HG03520 (cell line): ENCODE measurements at regions not wholly inside any gene's neighbourhood (a gene's known extent, or its start where the extent isn't known, plus 50 kb on each side); places are given as distances from the start of the nearest gene placed in this dataset.
"Not testable (repeated sequence)": the region's sequence is repeated elsewhere in the genome, so short reads cannot be mapped to it uniquely, and the experiment has no call there.

Source experiments
- ATAC-seq: cut with Tn5 transposase; IDR thresholded peaks from one replicate; pipeline ENCODE4 v1.9.1; 2021; ENCODE audit warnings: mild to moderate bottlenecking, moderate library complexity; ENCODE audit not compliant: unreplicated experiment

DNA sequence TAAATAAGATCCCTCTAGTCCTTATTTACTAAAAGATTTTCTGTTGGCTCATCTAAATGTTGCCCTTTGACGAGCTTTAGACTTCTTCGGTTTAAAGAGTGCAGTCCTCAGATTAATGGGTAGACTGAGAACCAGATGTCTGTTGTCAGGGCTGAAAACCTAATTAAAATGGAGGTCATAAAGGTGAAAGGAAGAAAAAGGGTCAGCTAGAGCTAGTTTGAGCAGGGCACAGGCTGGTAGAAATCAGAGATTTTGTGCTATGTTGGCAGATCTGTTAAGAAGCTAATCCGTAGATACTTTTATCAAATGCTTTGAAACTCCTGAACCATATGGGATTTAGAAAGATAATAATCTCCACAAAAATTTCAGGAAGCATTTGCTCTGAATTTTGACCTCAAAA lies 959.0 kb downstream of the PLA2G4A start:
- no peak for ATAC-seq

DNA sequence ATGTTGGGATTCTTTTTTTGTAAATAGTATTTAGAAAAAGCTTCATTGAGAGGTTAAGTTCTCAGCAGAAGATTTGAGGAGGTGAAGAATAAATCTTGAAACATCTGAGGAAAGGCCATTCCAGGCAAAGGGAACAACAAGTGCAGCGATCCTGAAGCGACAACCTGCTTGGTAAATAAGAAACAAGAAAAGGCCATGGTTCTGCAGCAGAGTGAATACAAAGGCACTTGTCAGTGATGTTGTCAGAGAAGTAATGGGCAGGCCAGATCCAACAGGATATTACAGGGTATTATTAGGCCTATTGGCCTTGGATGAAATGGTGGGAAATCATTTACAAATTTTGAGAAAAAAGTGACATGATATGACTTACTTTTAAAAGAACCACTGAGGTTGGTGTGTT lies 960.0 kb downstream of the PLA2G4A start:
- no peak for ATAC-seq

DNA sequence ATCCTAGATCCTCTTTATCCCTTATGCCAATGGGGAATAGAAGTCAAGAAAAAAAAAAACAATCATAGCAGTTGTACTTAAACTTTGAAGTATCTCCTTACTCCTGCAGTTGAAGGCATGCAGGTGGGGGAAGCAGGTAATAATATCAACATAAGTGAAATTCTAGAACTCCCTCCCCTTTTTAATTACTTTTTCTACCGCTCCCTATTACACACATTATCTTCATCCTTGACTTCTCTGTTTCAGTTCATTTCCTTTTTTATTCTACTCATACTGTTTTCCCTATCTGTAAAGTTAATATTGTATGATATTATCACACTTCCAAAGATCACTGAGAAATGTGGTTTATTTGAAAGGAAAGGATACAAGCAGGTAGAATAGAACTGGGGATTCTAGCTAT lies 962.0 kb downstream of the PLA2G4A start:
- ATAC-seq = no peak

DNA sequence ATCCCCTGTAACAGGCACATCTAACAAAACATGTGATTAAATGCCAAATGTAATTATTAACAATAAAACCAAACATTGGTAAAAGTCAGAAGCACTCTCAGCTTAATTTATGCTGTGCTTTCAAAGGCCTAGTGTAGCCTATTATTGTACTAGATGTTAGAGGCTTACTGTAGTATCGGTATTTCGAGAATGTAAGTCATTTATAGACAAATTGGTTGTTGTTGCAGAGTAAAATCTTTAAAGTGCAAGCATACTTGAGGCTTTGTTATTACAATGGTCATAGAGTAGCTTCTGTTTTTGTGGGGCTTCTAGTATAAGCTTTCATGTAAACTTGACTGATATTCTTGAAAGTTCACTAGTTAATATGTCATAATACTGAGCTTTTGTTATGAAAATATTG lies 965.8 kb downstream of the PLA2G4A start:
- no peak for ATAC-seq

DNA sequence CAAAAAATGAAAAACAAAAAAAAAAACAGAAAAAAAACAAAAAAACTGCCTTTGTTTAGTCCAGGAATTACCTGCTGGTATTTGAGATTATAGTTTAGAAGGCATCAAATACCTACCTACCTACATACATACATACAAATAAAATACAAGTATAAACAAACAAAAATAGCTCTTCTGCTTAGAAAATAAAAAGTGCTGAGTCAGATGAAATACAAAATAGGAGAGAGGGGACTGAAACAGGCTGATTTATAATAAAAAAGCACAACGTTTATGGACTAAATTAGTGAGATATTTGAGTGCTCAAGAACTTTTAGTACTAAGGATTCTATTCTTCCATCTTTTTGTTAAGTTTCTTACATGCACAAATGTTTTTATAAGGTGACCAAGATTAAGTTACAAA lies 980.8 kb downstream of the PLA2G4A start:
- ATAC-seq = no peak

DNA sequence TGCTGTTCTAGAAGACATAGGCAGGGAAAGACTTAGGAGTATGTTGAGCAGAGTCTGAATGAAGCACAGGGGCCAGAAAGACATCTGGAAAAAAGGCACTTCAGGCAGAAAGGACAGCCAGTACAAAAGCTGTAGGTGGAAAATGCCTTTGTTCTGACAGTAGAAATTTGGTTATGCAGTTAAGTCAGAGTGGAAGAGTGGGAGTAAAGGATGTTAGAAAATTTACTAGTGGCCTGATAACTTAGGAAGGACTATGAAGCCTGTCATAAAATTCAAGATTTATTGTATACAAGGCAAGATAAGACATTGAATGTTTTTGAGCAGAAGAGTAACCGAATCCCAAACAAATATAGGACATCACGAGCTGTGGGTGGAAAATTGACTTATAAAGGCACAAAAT lies 987.9 kb downstream of the PLA2G4A start:
- ATAC-seq = no peak

DNA sequence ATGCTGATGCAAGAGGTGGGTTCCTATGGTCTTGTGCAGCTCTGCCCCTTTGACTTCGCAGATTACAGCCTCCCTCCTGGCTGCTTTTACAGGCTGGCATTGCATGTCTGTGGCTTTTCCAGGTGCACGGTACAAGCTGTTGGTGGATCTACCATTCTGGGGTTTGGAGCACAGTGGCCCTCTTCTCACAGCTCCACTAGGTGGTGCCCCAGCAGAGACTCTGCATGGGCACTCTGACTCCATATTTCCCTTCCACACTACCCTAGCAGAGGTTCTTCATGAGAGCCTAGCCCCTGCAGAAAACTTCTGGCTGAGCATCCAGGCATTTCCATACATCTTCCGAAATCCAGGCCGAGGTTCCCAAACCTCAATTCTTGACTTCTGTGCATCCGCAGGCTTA lies 989.0 kb downstream of the PLA2G4A start:
- no peak for ATAC-seq

DNA sequence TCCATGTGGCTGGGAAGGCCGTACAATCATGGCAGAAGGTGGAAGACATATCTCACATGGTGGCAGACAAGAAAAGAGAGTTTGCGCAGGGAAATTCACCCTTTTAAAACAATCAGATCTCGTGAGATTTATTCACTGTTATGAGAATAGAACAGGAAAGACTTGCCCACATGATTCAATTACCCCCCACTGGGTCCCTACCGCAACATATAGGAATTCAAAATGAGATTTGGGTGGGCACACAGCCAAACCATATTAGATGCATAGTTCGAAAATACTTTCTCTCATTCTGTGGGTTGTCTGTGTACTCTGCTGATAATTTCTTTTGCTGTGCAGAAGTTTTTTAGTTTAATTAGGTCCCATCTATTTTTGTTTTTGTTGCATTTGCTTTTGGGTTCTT lies 990.3 kb downstream of the PLA2G4A start:
- no peak for ATAC-seq

DNA sequence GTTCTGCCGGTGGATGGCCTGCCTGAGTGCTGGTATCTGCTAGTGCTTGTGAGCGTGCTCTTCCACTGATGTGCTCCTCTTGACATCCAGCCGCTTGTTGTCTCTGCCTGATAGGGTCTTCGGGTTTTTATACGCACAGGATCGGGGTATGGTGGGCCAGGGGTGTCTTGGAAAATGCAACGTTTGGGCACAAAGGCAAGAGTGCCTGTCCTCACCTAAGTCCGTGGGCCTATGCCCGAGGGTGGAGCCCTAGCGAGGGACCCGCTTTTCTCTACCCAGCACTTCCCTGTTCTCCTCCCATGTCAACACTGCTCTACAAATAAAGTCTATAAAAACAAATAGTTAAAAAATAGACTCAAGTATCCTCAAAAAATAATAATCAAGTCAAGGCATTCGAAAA lies 1007.8 kb downstream of the PLA2G4A start:
- no peak for ATAC-seq

DNA sequence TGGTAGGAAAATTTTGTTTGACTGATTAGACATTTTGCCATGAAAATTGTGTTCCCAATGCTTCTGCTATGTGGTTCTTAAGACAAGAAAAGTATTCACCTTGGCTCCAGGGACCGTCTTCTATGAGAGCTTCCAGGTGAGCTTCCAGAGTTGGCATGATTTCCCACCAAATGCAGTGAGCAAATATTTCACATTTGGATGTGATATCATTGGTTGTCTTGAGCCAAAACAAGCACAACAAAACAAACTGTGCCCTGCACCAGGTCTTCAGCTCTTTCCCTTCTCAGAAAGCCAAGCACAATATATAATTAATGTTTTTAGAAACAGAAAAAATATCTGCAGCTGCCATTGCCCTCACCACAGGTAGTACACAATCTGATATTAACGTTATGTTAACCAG lies 1009.0 kb downstream of the PLA2G4A start:
- no peak for ATAC-seq

DNA sequence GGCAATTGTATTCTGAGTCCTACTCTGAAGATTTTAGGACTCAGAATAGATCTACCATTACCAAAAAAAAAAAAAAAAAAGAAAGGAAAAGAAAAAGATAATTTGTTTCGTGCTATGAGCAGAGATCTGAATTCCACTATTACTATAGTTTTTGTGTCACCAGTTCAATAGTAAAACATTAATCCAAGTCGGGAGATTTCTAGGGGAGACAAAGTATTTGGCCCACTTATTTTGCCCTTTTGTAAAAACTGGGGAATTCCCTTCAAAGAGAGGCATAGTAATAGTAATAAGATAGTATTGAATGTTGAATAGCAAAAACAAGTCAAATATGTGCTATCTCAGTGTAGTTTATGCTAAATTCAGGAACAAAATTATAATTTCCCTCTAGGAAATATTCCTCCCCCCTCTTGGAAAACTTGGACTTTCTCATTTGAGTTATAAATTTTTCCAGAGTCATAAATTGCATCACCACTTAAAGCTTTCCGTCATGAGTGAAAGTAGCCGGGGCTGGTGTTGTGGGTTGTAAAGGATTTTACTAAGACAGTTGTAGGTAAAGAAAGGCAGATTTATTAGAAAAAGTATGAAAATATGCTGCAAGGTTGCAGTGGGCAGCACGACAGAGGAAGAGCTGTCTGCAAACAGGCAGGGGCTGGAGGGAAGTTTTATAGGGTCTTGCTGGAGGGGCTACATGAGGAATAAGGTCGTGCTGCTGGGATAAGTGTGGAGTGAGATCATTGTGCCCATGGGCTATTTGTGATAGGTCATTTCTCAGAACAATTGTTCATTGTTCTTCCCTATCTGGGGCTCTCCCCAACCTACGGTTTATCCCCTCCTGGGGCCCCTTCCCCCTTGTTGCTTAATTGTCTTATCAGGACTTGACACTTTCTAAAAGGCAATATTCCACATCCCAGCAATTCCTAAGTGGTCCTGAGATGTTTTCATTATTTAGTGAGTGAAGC lies 1009.9 kb downstream of the PLA2G4A start:
- no peak for ATAC-seq

DNA sequence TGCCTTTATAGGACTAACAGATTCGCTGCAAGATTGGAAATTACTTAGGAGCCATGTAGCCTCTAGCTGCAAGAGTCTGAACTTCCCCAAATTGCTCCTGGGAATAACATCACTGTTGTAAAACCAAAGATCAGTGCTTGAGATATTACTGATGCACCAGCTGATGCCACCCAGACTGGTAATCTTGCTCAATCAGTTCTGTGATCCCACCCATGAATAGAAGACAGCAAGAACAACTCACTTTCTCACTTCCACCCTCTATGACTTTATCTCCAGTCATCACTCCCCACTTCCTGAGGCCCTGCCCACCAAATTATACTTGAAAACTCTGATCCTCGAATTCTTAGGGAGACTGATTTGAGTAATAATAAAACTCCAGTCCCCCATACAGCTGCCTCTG lies 1011.1 kb downstream of the PLA2G4A start:
- no peak for ATAC-seq

DNA sequence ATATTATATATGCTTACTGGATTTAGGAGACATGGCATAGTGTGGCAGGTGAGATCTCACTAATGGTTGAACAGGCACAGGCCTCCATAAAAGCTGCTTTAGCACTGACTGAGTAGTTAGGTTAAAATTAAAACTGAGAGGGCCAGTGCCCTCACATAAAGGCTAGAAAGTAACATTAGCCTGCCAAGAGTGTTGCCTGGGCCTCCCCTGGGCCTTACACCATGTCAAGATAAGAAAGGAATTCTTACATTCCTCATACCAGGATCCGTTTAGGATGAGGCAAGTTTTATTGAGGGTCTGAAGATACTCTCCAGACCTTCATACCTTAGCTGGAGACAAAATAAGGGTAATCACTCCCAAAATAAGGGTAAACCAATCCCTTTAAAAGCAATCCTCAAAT lies 1011.8 kb downstream of the PLA2G4A start:
- ATAC-seq = no peak

DNA sequence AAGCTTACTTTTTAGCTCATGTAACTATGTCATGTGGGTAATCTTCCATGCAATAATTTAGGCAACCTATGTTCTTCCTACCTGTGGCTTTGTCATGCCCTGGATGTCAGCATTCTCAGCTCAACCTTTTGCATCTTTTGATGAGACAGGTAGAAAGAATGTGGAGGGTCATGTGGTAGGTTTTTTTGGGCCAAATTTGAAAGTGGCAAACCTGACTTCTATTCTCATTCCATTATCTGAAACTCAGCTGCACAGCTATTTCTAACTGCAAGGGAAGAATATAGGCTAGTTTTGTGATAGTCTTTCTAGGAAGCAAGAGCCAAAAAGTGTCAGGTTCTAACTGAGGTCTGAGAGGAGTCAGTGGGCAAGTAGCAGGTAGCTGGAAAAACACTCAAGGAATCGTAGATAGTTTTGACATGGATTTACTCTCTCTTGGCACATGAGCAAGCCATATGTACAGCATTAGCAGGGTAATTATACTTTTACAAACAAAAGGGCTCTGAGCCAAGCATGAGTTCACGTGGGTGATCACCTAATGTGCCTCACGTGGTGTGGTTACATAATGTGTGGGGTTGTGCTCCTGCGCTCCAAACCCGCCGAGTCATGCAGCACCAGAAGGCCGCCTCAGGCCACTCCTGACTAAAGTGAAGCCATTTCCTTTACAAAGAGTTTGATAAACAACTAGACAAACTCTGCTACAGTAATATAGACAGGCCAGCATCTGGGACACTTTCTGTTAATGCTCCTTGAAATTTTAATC lies 1013.8 kb downstream of the PLA2G4A start:
- ATAC-seq = no peak

DNA sequence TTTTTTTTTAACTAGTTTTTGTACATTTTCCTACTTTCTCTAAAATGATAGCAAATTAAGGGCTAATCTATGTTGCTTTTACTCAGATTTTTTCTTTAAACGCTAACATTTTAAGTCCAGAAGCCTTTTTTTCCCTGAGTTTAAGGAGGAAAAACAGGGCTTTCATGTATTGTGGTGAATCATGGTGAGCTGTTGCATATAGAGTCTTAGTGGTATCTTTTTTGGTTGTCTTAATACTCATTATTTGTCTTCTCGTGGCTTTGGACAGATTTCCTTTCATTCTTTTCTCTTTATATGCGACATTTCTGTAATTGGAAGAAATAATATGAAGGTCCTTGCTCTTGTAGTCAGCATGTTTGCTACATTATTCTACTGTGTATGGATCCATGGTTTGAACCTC lies 1015.6 kb downstream of the PLA2G4A start:
- no peak for ATAC-seq

DNA sequence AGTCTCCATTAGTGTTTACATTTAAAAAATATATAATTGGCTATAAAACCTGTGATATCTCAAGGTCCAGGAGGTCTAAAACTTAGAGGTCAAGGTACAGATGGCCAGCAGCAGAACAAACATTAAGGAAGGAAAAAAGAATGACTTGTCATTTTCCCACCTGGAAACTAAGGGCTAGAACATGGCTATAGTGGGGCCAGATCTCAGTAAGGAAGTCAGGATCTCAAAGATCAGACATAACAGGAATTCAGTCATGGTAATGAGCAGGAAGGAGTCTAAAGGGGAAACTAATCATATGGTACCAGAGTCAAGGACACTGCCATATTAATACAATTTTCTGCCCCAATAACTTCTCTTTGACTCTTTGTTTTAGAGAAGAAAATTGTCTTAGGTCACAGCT lies 1018.8 kb downstream of the PLA2G4A start:
- no peak for ATAC-seq

DNA sequence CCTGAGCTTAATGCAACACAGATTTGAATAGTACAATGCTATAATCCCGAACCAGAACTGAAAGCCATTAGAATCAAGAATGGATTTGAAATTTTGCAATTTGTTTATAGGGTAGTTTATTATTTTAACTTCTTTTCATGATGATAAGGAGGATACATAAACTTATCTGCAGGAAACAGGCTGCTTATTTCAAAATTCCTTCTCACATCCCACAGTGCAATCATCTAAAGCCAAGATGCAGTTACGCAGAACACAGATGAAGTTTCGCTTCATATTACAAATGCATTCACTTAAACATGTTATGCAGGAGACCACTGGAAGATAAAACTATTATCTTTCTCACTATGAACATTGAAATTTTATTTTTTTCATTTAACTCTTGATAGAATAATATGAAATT lies 1019.6 kb downstream of the PLA2G4A start:
- no peak for ATAC-seq

DNA sequence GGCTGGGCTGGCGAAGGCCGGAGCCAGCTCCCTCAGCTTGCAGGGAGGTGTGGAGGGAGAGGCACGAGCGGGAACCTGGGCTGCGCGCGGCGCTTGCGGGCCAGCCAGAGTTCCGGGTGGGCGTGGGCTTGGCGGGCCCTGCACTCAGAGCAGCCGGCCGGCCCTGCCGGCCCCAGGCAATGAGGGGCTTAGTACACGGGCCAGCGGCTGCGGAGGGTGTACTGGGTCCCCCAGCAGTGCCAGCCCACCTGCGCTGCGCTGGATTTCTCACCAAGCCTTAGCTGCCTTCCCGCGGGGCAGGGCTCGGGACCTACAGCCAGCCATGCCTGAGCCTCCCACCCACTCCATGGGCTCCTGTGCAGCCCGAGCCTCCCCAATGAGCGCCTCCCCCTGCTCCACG lies 1021.4 kb downstream of the PLA2G4A start:
- not testable (repeated sequence) for ATAC-seq

DNA sequence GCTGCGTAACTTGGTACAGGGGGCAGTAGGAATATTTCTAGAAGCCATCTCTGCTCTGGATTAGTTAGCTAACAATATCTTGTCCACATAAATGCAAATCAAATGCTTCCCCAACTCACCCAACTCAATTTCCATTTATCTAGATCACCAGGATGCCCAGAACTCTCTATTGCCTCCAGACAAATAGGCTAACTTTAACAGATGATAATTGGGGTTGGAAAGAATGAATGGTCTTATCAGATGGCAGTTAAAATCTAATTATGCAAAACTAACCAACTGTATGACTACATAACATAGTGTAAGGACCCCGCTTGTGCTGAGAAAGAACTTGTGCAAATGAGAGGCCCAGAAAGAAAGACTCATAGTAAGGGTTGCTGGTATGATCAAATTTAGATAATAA lies 1024.8 kb downstream of the PLA2G4A start:
- no peak for ATAC-seq

DNA sequence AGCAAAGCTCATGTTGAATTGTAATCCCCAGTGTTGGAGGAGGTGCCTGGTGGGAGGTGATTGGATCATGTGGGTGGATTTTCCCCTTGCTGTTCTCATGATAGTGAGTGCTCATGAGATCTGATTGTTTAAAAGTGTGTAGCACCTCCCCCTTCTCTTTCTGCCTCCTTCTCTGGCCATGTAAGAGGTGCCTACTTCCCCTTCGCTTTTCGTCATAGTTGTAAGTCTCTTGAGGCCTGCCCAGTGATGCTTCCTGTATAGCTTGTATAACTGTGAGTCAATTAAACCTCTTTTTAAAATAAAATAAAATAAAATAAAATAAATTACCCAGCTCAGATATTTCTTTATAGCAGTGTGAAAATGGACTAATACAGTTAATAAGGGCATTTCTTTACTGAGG lies 1025.7 kb downstream of the PLA2G4A start:
- no peak for ATAC-seq

DNA sequence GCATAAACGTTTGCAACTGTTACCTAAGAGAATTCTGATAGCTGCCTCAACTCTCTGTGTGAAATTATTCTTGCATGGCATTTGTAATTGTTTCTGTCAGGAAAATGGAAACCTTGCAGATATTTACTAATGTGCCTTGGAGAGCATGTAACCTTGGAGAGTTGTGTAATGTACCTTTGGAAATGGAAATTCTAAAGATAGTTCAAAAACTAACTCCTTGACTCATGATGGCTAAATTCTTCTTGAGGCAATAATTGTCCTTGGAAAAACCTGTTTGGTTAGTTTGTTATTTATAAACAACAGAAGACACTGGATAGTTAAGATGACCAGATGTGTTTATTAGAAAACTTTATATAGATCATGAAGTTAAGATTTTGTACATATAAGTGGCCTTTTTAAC lies 1033.8 kb downstream of the PLA2G4A start:
- ATAC-seq = no peak

DNA sequence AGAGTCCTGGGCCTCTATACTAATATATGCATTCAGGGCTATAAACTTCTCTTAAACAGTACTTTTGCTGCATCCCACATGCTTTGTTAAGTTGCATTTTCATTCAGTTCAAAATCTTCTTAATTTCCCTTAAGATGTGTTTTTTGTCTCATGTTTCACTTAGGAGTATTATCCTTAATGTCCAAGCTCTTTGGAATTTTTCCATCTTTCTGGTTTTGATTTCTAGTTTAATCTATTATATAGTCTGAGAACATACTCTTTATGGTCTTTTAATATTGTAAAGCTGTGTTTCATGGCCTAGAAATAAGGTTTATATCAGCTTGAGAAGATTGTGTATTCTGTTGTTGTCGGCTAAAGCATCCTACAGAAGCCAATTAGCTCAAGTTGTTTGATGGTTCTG lies 1041.8 kb downstream of the PLA2G4A start:
- ATAC-seq = no peak
